NCI-H460 (cell line): ENCODE measurements at regions not wholly inside any gene's neighbourhood (a gene's known extent, or its start where the extent isn't known, plus 50 kb on each side); places are given as distances from the start of the nearest gene placed in this dataset.
"Not testable (repeated sequence)": the region's sequence is repeated elsewhere in the genome, so short reads cannot be mapped to it uniquely, and the experiment has no call there.

ENCODE experiments used
- DNase-seq: peaks from one replicate; pipeline ENCODE4 v3.0.0-alpha.2; 2016; ENCODE audit warnings: low read depth; ENCODE audit errors: extremely low read depth

- DNase-seq: no peak
Measured at GRCh38 chr3:23701716-23702597, 103.8 kb upstream of the UBE2E1 start.

GRCh38 chr3:23704298-23704697 is 101.5 kb upstream of the UBE2E1 start:
- no peak for DNase-seq

- no peak for DNase-seq
Measured at GRCh38 chr3:23706111-23706510, 99.6 kb upstream of the UBE2E1 start.

GRCh38 chr3:23709987-23710386 is 95.8 kb upstream of the UBE2E1 start:
- no peak for DNase-seq

- no peak for DNase-seq
Measured at GRCh38 chr3:23710555-23710954, 95.2 kb upstream of the UBE2E1 start.

GRCh38 chr3:23711916-23712494 is 93.8 kb upstream of the UBE2E1 start:
- no peak for DNase-seq

- DNase-seq: no peak
Measured at GRCh38 chr3:23712656-23713559, 92.8 kb upstream of the UBE2E1 start.

- no peak for DNase-seq
Measured at GRCh38 chr3:23713641-23714040, 92.1 kb upstream of the UBE2E1 start.

- DNase-seq: no peak
Measured at GRCh38 chr3:23720059-23720458, 85.7 kb upstream of the UBE2E1 start.

- no peak for DNase-seq
Measured at GRCh38 chr3:23720885-23721284, 84.9 kb upstream of the UBE2E1 start.

- DNase-seq: no peak
Measured at GRCh38 chr3:23723141-23723540, 82.6 kb upstream of the UBE2E1 start.

GRCh38 chr3:23723930-23724329 is 81.8 kb upstream of the UBE2E1 start:
- no peak for DNase-seq

- no peak for DNase-seq
Measured at GRCh38 chr3:23726811-23727548, 78.8 kb upstream of the UBE2E1 start.

- DNase-seq: no peak
Measured at GRCh38 chr3:23728601-23729117, 77.1 kb upstream of the UBE2E1 start.

GRCh38 chr3:23729362-23729761 is 76.4 kb upstream of the UBE2E1 start:
- not testable (repeated sequence) for DNase-seq

- no peak for DNase-seq
Measured at GRCh38 chr3:23734481-23734880, 71.3 kb upstream of the UBE2E1 start.

- no peak for DNase-seq
Measured at GRCh38 chr3:23735062-23735461, 70.7 kb upstream of the UBE2E1 start.

GRCh38 chr3:23735535-23736326 is 70.0 kb upstream of the UBE2E1 start:
- no peak for DNase-seq

- DNase-seq: no peak
Measured at GRCh38 chr3:23738944-23739343, 66.8 kb upstream of the UBE2E1 start.

GRCh38 chr3:23739536-23739935 is 66.2 kb upstream of the UBE2E1 start:
- no peak for DNase-seq
